ENCODE measurements at regions not wholly inside any gene's neighbourhood (a gene's known extent, or its start where the extent isn't known, plus 50 kb on each side); places are given as distances from the start of the nearest gene placed in this dataset.

- no peak for DNase-seq (ENCODE audit: low spot score)
These were observed 221.7 kb upstream of the TMC3 start for GRCh38 chr15:81595752-81596151.

GRCh38 chr15:81589671-81590070 lies 215.7 kb upstream of the TMC3 start:
- no peak for DNase-seq (ENCODE audit: low spot score)

- DNase-seq (ENCODE audit: low spot score), result no peak
These were observed 201.6 kb upstream of the TMC3 start for GRCh38 chr15:81575436-81576123.

GRCh38 chr15:81573098-81573746 lies 199.2 kb upstream of the TMC3 start:
- DNase-seq (ENCODE audit: low spot score), result no peak

- no peak for DNase-seq (ENCODE audit: low spot score)
These were observed 198.2 kb upstream of the TMC3 start for GRCh38 chr15:81572190-81572589.

- no peak for DNase-seq (ENCODE audit: low spot score)
These were observed 195.5 kb upstream of the TMC3 start for GRCh38 chr15:81569286-81570080.

GRCh38 chr15:81567924-81568323 lies 193.9 kb upstream of the TMC3 start:
- no peak for DNase-seq (ENCODE audit: low spot score)

GRCh38 chr15:81562986-81563385 lies 189.0 kb upstream of the TMC3 start:
- DNase-seq (ENCODE audit: low spot score), result no peak

GRCh38 chr15:81560405-81560804 lies 186.4 kb upstream of the TMC3 start:
- no peak for DNase-seq (ENCODE audit: low spot score)

GRCh38 chr15:81558056-81558455 lies 184.0 kb upstream of the TMC3 start:
- DNase-seq (ENCODE audit: low spot score), result no peak

- no peak for DNase-seq (ENCODE audit: low spot score)
These were observed 181.3 kb upstream of the TMC3 start for GRCh38 chr15:81555346-81555745.

GRCh38 chr15:81548365-81549130 lies 174.5 kb upstream of the TMC3 start:
- no peak for DNase-seq (ENCODE audit: low spot score)

GRCh38 chr15:81547521-81548132 lies 173.6 kb upstream of the TMC3 start:
- DNase-seq (ENCODE audit: low spot score), result no peak

GRCh38 chr15:81544385-81544784 lies 170.4 kb upstream of the TMC3 start:
- no peak for DNase-seq (ENCODE audit: low spot score)

- DNase-seq (ENCODE audit: low spot score), result no peak
These were observed 166.9 kb upstream of the TMC3 start for GRCh38 chr15:81540909-81541308.

- no peak for DNase-seq (ENCODE audit: low spot score)
These were observed 162.3 kb upstream of the TMC3 start for GRCh38 chr15:81536356-81536755.

GRCh38 chr15:81534124-81534523 lies 160.1 kb upstream of the TMC3 start:
- no peak for DNase-seq (ENCODE audit: low spot score)

- DNase-seq (ENCODE audit: low spot score), result no peak
These were observed 158.0 kb upstream of the TMC3 start for GRCh38 chr15:81532001-81532400.

- DNase-seq (ENCODE audit: low spot score), result no peak
These were observed 157.1 kb upstream of the TMC3 start for GRCh38 chr15:81531109-81531592.

- no peak for DNase-seq (ENCODE audit: low spot score)
These were observed 156.3 kb upstream of the TMC3 start for GRCh38 chr15:81530271-81530691.

- DNase-seq (ENCODE audit: low spot score), result no peak
These were observed 155.5 kb upstream of the TMC3 start for GRCh38 chr15:81529481-81529880.

GRCh38 chr15:81526029-81526428 lies 152.0 kb upstream of the TMC3 start:
- no peak for DNase-seq (ENCODE audit: low spot score)
